ENCODE measurements at regions not wholly inside any gene's neighbourhood (a gene's known extent, or its start where the extent isn't known, plus 50 kb on each side); places are given as distances from the start of the nearest gene placed in this dataset.

GRCh38 chr2:16189029-16189835 is 248.9 kb downstream of the MYCN start:
- H3K36me3 ChIP-seq (replicated peaks): no peaks in the 10 kb centered on the region
- DNase-seq: no peak
- in situ Hi-C loops (cut with HindIII; ENCODE audit: low pct_ligation_motif_present, low sequenced_read_pairs): no loop called here
- no peak overlapping the region for H3K27ac ChIP-seq
- H3K4me3 ChIP-seq (ENCODE audit: low read depth, low read length): no peak overlapping the region
- no peaks in the 10 kb centered on the region for H3K27me3 ChIP-seq (replicated peaks)
- TF ChIP-seq CTCF (IDR thresholded peaks at IDR 0.05; ENCODE audit: low read depth, low read length, missing control alignments): no peak

GRCh38 chr2:16188261-16188890 is 248.0 kb downstream of the MYCN start:
- no peak overlapping the region for H3K4me3 ChIP-seq (ENCODE audit: low read depth, low read length)
- DNase-seq: no peak
- no peaks in the 10 kb centered on the region for H3K27me3 ChIP-seq (replicated peaks)
- H3K36me3 ChIP-seq (replicated peaks): no peaks in the 10 kb centered on the region
- H3K27ac ChIP-seq: no peak overlapping the region
- in situ Hi-C loops (cut with HindIII; ENCODE audit: low pct_ligation_motif_present, low sequenced_read_pairs): no loop called here
- TF ChIP-seq CTCF (IDR thresholded peaks at IDR 0.05; ENCODE audit: low read depth, low read length, missing control alignments): no peak

GRCh38 chr2:16187482-16187817 is 247.1 kb downstream of the MYCN start:
- in situ Hi-C loops (cut with HindIII; ENCODE audit: low pct_ligation_motif_present, low sequenced_read_pairs): no loop called here
- no peak overlapping the region for H3K4me3 ChIP-seq (ENCODE audit: low read depth, low read length)
- no peak for TF ChIP-seq CTCF (IDR thresholded peaks at IDR 0.05; ENCODE audit: low read depth, low read length, missing control alignments)
- DNase-seq: no peak
- no peak overlapping the region for H3K27ac ChIP-seq
- H3K27me3 ChIP-seq (replicated peaks): no peaks in the 10 kb centered on the region
- no peaks in the 10 kb centered on the region for H3K36me3 ChIP-seq (replicated peaks)

- Histone ChIP-seq H3K36me3 (replicated peaks) (no peaks in the 10 kb centered on the region), H3K27me3 (replicated peaks) (no peaks in the 10 kb centered on the region), H3K27ac (no peak overlapping the region), H3K4me3 (ENCODE audit: low read depth, low read length) (no peak overlapping the region)
- no peak for TF ChIP-seq CTCF (IDR thresholded peaks at IDR 0.05; ENCODE audit: low read depth, low read length, missing control alignments)
- no peak for DNase-seq
- in situ Hi-C loops (cut with HindIII; ENCODE audit: low pct_ligation_motif_present, low sequenced_read_pairs): no loop called here
Measured at GRCh38 chr2:16186661-16187481, 246.5 kb downstream of the MYCN start.

GRCh38 chr2:16185801-16186272 is 245.5 kb downstream of the MYCN start:
- Histone ChIP-seq H3K27me3 (replicated peaks) (no peaks in the 10 kb centered on the region), H3K4me3 (ENCODE audit: low read depth, low read length) (no peak overlapping the region), H3K27ac (no peak overlapping the region), H3K36me3 (replicated peaks) (no peaks in the 10 kb centered on the region)
- TF ChIP-seq CTCF (IDR thresholded peaks at IDR 0.05; ENCODE audit: low read depth, low read length, missing control alignments): no peak
- in situ Hi-C loops (cut with HindIII; ENCODE audit: low pct_ligation_motif_present, low sequenced_read_pairs): no loop called here
- DNase-seq: no peak

Data from brain microvascular endothelial cell (primary cell).